IPS DF 19.7 (cell line): ENCODE measurements at regions not wholly inside any gene's neighbourhood (a gene's known extent, or its start where the extent isn't known, plus 50 kb on each side); places are given as distances from the start of the nearest gene placed in this dataset.
"Not testable (repeated sequence)": the region's sequence is repeated elsewhere in the genome, so short reads cannot be mapped to it uniquely, and the experiment has no call there.

Source experiments
- DNase-seq: peaks from one replicate; pipeline ENCODE4 v3.0.0-alpha.2; 2013; ENCODE audit warnings: low read depth, low spot score

DNA sequence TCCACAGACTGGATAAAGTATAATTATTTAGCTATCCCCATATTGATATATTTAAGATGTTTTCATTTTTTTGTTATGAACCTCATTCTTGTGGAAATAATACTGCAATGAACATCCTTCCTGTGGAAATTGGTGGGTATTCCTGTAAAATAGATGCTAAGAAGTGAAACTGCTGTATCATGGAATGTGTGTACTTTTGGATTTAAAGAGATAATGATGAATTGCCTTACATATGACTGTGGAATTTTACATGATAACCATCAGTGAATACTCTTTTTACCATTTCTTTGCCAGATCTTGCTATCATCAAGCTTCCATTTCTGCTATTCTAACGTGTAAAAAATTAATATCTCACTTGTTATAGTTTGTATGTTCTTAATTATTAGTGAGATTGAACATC lies 847.9 kb downstream of the EFNA5 start:
- no peak for DNase-seq

DNA sequence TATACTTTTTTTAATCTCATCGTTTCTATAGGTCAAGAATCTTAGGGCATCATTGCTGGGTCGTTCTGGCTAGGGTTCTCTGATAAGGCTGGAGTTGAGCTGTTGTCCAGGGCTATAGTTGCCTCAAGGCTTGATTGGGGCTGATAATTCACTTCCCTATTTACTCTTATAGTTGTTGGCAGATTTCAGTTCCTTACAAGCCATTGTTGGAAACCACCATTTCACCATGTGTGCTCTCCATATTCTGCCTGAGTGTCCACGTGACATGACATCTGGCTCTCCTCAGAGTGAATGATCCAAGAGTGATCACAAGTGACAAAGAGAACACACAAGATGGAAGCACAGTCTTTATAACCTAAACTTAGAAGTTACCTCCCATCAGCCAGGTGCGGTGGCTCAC lies 852.2 kb downstream of the EFNA5 start:
- DNase-seq, result no peak

DNA sequence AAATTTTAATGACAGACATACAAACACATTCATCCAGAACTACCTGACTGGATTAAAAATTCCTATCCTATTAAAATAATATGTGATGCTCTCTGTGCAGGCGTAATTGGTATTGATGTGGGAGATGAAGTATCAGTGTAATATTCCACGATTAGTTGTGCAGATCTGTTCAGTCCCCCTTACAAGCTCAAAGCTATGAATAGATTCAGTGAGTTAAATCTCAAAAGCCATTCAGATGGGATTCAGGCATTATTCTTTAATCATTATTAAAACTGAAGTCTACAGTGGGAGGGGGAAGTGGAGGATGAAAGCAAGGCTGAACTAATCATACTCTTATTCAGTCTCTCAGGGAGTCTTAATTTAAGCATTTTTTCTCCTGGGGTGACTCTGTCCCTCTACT lies 855.8 kb downstream of the EFNA5 start:
- no peak for DNase-seq

DNA sequence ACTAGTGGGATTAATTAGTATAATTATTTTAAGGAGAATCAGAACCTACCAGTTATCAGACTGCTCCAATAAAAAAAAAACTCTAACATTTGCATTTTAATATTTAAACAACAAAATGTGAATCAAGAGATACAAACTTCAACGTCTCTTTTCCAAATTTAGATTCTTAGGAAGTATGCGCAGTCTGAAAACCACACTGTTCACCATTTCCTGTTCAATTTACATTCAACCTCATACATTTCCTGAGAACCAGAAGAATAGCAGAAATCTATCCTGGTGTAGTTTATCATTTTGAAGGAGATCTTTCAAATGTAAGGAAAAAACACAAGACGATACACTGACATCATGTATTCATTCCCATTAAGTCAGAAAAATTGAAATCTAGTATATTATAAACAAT lies 869.2 kb downstream of the EFNA5 start:
- DNase-seq, result no peak

DNA sequence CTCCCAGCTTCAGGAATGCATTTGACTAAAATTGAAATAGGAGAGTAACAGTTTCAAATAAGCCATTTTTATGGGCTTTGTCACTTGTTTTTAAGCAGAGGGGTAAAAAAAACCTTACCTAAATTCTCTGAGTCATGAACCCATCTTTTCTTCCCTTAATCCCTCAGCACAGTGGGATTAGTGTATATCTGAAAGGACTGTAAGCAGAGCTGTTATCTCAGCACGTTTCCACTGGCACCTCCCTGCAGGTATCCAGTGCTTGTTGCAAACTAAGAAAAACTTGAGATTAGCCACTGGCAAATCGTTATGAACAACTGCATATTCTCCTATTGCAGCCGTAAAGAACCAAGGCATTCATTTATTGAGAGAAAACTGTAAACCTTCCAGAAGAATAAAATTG lies 872.7 kb downstream of the EFNA5 start:
- DNase-seq, result no peak

DNA sequence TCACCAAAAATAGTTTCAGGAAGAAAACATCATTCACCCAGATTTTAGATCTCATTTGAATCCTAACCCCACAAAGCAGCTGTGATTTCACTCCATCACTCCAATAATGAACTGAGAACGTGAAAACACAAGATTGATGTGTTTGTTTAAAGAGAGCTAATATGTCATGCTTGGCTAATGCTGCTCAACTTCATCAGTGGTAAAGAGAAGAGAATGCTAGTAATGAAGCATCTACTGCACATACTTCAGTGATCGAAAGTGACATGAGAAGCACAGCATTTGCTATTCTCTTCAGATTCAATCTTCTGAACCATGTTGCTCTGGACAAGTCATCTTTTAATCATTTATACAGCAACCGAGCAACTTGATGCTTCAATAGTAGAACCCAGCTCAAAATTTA lies 874.7 kb downstream of the EFNA5 start:
- no peak for DNase-seq

DNA sequence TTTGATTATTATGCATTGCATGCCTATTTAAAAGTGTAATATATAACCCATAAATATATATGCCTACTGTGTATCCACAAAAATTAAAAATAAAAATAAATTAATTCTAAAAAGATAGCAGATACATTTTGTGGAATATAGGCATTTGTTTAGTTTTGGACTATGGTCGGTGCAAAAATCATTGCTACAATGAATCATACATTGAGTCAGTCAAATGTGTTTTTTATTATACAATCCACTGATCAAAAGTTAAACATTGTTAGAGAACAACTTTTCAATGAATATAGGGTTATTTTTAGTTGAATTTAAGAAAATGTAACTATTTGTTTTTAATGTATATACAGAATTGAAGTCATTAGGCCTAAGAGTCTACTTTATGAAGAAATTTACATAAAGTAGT lies 885.9 kb downstream of the EFNA5 start:
- no peak for DNase-seq

DNA sequence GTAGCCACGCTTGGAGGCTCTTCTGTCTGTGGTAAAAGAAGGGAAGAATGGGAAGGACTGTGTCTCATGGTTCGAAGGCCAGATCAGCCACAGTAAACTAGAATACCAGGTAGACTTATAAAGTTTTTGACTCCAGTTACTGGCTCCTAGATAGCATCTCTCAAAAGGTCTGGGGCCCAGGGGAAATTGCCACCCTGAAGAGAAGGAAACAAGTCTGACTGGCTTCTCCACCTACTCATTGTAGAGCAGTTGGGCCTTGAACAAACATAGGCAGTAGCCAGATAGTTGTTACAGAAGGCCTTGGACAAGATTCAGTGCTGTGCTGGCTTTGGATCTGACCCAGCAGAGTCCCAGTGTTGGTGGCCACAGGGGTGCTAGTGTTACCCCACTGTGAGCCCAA lies 890.4 kb downstream of the EFNA5 start:
- no peak for DNase-seq

DNA sequence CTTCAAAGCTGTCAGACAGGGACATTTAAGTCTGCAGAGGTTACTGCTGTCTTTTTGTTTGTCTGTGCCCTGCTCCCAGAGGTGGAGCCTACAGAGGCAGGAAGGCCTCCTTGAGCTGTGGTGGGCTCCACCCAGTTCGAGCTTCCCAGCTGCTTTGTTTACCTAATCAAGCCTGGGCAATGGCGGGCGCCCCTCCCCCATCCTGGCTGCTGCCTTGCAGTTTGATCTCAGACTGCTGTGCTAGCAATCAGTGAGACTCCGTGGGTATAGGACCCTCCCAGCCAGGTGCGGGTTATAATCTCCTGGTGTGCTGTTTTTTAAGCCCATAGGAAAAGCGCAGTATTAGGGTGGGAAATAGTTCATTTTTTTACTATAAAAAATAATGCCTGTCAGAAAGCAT lies 894.2 kb downstream of the EFNA5 start:
- not testable (repeated sequence) for DNase-seq

DNA sequence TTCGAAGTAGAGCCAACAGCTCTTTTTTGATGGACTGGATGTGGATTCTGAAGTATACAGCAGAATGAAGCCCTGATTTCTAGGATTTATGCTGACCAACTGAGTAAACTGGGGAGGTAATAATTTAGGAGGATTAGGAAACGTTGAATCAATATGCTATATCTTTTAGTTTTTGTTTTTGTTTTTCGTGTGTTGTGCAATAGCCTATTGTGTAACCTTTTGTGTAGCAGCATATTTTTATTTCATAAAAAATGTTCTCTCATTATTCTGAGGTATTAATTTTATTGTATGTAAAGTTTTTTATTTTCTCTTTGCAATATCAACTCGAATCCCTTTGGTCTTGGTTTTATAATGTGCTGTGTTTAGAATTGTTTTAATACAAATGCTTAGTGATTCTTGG lies 902.3 kb downstream of the EFNA5 start:
- no peak for DNase-seq

DNA sequence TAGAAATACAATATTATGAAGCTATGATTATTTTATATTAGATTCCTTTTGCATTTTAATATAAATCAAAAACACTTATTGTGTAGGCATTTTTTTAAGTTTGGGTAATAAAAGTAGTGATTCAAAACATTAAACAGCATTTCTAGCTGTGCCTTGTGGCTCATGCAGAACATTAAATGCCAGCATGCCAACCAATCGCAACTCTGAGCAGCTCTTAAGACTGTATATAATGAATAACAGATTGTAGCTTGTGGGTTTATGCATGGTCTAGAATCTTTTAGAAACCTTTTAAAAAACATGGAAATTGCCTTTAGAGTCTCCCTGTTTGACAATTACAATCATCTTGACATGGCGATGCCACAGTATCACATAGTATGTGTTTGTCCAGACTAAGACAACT lies 903.8 kb downstream of the EFNA5 start:
- no peak for DNase-seq

DNA sequence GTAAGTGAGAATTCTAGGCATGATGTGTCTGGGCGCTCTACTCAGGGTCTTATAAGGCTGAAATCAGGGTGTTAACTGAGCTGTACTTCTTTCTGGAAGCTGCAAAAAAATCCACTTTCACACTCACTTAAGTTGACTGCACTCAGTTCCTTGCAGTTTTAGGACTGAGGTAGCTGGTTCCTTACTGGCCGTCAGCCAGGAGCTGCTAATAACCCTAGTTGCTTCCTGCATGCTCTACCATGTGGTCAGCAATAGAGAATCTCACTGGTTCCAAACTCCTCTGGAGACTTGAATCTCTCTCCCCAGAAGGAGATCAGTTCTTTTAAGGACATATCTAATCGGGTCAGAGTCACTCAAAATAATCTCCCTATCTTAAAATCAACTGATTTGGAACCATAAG lies 911.2 kb downstream of the EFNA5 start:
- no peak for DNase-seq

DNA sequence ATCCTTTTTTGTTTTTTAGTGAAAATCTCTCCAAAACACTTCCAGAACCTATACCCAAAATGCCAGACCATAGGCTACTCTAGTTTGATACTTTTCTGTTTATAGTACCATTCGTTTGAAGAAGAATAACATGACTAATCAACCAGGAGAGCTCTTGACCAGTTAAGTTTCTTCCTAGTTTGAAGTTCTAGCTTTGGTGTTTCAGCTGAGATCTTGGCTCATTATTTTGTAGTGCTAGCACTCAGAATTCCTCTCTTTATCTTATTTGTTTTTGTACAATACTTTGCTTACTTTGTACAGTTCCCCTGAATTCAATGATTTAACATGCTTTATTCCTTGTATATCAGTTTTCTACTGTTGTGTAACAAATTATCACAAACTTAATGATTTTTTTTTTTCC lies 911.6 kb downstream of the EFNA5 start:
- DNase-seq, result no peak

DNA sequence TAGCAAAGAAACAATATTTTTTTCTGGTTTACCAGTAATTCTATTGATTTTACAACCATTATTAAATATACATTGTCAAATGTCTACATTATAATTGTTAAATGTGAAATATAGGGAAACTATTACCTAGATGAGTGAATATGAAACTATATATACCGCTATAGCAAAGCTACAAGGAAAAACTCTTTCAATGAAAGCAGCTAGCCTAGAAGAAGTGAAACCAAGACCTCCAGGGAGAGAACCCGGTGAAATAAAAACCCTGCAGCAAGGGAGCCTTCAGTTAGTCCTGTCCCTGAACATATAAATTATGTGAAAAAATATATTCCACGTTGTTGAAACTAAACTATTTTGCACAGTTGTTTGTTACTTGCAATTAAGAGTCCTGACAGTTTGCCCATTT lies 913.1 kb downstream of the EFNA5 start:
- DNase-seq, result no peak

DNA sequence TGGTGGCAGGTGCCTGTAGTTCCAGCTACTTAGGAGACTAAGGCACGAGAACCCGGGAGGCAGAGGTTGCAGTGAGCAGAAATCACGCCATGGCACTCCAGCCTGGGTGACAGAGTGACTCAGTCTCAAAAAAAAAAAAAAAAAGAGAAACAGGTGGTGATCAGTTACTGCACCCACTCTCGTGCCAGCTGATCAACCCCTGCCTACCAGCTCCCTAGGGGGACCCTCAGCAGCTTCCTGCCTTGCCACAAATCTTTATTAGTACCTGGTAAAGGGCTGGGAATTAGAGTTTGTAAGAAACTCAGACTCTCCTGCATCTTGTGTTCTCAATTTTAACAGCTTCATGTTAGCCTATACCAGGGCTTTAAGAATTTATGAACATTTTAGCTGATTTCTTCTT lies 914.9 kb downstream of the EFNA5 start:
- no peak for DNase-seq

DNA sequence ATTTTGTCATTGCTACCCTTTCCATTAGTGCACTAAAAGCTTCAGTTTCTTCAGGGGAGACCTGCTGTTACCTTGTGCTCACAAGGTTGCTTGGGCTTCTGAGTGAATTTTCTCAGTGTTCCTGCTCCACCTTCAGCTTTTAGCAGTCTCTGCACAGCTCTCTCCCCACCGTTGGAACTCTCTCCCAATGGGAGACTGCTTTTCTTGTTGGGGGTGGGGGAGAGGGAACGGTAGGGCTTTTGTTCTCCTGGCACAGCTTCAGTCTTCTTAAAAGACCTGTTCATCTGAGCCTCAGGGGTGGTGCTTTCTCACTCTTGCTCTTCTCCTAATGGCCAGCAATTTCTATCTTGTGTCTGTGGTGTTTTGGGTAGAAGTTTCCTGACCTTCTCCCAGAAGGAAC lies 915.7 kb downstream of the EFNA5 start:
- peak; percentile 45 for DNase-seq

DNA sequence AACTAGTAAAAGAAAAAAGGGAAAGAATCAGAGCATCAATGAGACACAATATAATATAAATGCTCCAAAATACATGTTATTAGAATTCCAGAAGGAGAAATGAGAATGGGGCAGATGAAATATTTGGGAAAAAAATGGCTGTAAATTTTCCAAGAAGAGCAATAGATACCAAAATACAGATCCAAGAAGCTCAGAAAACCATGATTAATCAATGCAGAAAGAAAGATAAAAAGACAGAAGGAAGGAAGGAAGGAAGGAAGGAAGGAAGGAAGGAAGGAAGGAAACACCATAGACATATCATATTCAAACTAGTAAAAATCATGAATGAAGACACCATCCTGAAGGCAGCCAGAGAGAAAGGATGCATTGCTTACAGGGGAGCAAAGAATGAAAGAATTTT lies 920.9 kb downstream of the EFNA5 start:
- DNase-seq, result no peak

DNA sequence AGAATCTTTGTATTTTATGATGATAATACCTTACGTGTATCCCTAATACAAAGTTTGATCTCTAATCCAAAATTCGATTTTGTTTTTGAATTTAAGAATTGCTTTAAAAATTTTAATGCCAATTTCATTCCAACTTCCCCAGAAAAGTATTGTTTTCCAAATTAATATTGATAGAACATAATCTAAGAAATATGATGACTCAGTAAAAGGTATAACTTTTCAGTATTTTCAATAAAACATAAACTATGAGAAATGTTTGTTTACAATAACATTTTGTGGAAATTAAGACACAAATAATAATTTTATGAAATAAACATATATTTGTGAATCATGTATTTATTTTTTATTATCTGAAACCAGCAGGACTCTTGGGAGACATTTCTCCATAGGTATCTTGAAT lies 931.6 kb downstream of the EFNA5 start:
- no peak for DNase-seq

DNA sequence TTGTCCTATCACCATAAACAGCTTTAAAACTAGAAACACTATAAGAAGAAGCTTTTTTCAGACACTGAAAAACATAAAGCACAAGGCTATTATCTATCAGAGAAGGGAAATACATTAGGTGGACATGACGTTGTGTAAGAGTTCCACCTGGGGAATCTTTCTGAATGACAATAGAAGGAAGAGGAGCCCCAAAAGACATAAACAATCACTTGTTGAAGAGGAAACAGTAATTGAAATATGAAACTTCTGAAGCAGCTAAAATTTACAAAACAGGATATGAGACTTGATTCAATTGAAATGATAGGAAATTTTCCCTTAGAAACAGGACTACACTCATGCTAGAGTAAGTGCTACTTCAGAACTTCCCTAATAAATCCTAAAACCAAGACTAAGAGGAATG lies 933.6 kb downstream of the EFNA5 start:
- no peak for DNase-seq

DNA sequence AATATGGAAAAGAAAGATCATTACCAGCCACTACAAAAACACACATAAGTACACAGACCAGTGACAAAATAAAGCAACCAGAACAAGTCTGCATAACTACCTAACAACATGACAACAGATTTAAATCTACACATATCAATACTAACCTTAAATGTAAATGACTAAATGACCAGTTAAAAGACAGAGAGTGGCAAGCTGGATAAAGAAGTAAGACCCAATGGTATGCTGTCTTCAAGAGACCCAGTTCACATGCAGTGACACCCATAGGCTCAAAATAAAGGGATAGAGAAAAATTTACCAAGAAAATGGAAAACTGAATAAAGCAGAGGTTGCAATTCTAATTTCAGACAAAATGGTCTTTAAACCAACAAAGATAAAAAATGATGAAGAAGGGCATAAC lies 938.1 kb downstream of the EFNA5 start:
- no peak for DNase-seq

DNA sequence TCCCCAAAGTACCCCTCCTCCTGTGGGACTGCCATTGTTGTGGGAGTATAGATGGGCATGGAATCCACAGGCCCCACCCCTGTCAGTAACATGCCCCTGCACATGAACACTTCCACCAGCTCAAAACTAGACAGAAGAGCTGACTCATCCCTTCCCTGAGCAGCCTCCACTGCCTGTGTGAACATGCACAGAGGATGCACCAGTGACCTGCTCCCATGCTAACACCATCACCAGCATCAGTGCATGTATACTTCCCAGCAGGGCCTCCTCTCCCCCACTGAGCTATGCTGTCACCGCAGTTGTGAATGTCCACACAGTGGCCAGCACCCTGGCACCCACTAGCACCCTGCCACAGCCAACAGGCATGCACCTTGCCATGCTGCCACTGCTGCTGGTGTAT lies 939.8 kb downstream of the EFNA5 start:
- no peak for DNase-seq

DNA sequence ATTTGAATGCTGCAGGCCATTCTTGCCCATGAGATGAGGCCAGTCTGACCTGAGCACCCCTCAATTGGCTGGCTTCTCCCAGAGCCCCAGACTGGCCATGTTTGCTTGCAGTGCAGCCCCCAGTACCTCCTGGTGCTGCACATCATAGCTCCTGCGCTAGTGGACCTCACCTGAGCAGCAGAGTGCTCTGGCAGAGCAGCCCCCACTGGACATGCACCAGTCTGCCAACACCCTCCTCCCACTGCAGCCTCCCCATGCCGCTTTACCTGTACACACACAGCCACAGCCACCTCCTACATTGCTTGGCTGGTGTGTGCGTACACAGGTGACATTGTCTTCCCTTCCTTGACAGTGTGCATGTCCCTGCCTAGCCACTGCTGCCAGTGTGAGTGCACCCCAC lies 940.2 kb downstream of the EFNA5 start:
- DNase-seq, result no peak

DNA sequence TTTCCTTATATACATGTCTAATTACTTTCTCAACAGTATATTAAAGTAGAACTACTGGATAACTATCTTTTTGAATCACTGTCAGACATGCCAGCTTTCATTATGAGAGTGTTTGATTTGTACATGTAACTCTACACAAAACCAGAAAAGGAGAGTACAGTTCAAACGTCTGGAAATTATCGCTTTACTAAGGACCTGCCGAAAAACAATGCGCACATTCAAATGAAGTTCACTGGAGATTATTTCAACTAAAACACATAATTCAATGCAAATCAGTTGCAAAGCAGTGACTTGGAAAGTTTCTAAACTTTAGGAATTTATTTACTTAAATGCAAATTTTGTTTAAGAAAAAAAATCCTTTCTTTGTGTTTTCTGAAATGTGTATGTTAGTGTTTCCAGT lies 942.5 kb downstream of the EFNA5 start:
- DNase-seq, result no peak

DNA sequence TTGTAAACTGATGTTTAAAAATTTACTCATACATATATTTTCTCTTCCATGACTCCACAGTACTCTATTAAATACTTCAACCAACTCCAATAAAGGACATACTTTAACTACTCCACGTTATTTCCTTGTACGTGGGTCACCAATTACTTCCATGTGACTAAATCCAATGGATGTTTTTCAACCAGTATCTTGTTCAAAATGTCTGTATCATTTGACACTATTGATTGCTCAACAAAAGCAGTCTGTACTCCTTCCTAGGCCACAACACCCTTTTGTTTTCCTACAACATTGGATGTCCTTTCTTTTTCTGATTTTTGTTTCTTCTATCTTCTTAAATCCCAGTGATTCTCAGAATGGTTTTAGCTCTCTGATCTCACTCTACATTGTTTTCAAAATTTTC lies 943.7 kb downstream of the EFNA5 start:
- DNase-seq, result no peak

DNA sequence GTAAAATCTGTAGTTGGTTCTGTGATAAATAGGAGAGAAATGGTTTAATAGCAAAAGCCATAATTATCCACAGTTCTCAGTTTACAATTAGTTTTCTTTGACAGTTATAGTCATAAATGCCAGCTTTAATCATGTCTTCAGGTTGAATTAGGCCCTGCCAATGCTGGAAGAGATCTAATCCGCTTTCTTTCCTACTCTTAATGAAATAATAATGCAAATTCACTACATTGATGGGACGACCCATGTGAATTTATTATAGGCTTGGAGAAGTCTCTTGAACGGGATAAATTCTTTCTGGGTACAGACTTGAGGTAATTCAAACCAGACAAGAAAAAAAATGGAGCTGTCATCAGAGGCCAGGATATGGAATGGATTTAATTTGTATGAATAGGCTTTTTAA lies 950.4 kb downstream of the EFNA5 start:
- no peak for DNase-seq
